Ishikawa (cell line): ENCODE measurements at regions not wholly inside any gene's neighbourhood (a gene's known extent, or its start where the extent isn't known, plus 50 kb on each side); places are given as distances from the start of the nearest gene placed in this dataset.

Source experiments
- CEBPB ChIP-seq: IDR thresholded peaks from 2 replicates; pipeline ENCODE4 v1.6.1; 2012
- CREB1 ChIP-seq: IDR thresholded peaks from 2 replicates; pipeline ENCODE4 v1.6.1; 2012; ENCODE audit warnings: low read depth
- EGR1 ChIP-seq: IDR thresholded peaks from 2 replicates; pipeline ENCODE4 v1.6.1; 2012
- EP300 ChIP-seq: IDR thresholded peaks from 2 replicates; pipeline ENCODE4 v1.6.1; 2012; ENCODE audit warnings: borderline replicate concordance
- FOXM1 ChIP-seq: IDR thresholded peaks from 2 replicates; pipeline ENCODE4 v1.6.1; 2012; ENCODE audit warnings: low read depth, borderline replicate concordance
- NFIC ChIP-seq: IDR thresholded peaks from 2 replicates; pipeline ENCODE4 v1.6.1; 2012
- RAD21 ChIP-seq: IDR thresholded peaks from 2 replicates; pipeline ENCODE4 v1.6.1; 2012; ENCODE audit warnings: low read depth
- REST ChIP-seq: IDR thresholded peaks from 2 replicates; pipeline ENCODE4 v1.6.1; 2012; ENCODE audit warnings: low read depth, mild to moderate bottlenecking
- TAF1 ChIP-seq: IDR thresholded peaks from 2 replicates; pipeline ENCODE4 v1.6.1; 2012; ENCODE audit warnings: low read depth, mild to moderate bottlenecking
- TCF12 ChIP-seq: IDR thresholded peaks from 2 replicates; pipeline ENCODE4 v1.6.1; 2012; ENCODE audit warnings: low read depth
- TEAD4 ChIP-seq: IDR thresholded peaks from 2 replicates; pipeline ENCODE4 v1.6.1; 2012
- USF1 ChIP-seq: IDR thresholded peaks from 2 replicates; pipeline ENCODE4 v1.6.1; 2012
- YY1 ChIP-seq: IDR thresholded peaks from 2 replicates; pipeline ENCODE4 v1.6.1; 2012; ENCODE audit warnings: low read depth
- ZBTB7A ChIP-seq: IDR thresholded peaks from 2 replicates; pipeline ENCODE4 v1.6.1; 2012; ENCODE audit warnings: low read depth
- TF ChIP-seq, protein P1 (sequence below): IDR thresholded peaks from 2 replicates; pipeline ENCODE4 v1.6.1; 2012

GRCh38 chr1:182183606-182184005 lies 122.1 kb upstream of the ZNF648 start:
- TF ChIP-seq TAF1 (no peak), CREB1 (no peak), YY1 (no peak), TEAD4 (no peak), EGR1 (no peak), CEBPB (no peak), FOXM1 (no peak), EP300 (no peak)
- TF ChIP-seq, protein P1, sequence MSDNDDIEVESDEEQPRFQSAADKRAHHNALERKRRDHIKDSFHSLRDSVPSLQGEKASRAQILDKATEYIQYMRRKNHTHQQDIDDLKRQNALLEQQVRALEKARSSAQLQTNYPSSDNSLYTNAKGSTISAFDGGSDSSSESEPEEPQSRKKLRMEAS = no peak

DNA sequence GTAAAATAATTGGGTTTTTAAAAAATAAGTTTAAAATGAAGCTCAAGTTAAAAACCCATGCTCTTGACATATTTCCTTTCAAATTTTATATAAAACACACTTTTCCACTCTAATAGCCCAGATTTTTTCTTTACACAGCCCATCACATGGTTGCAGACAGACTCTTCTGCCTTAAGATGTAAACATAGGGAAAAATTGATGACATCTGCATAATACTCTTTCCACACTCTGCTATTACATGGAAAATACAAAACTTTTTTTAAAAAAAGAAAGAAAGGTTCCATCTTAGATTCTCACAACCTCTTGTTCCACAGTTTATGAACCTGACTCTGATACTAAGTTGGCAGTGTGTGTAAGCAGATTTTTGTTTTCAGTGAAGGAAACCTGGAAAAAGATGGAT lies 120.8 kb upstream of the ZNF648 start:
- TF ChIP-seq NFIC (no peak), YY1 (no peak), REST (no peak), ZBTB7A (no peak), CREB1 (no peak), CEBPB (no peak), EGR1 (no peak), TCF12 (no peak)

GRCh38 chr1:182181167-182181572 lies 119.7 kb upstream of the ZNF648 start:
- TF ChIP-seq TCF12 = peak; percentile 62
- TF ChIP-seq REST = no peak
- TF ChIP-seq TEAD4 = peak; percentile 63
- TF ChIP-seq, protein P1 = peak; percentile 46; the same call in 1 of the 2 replicates
- TF ChIP-seq EP300 = peak; percentile 74
- peak; percentile 19; the same call in 1 of the 2 replicates for TF ChIP-seq FOXM1
- TF ChIP-seq NFIC = peak; percentile 73
- no peak for TF ChIP-seq USF1
- TF ChIP-seq CEBPB = peak; percentile 94
- peak; percentile 20; the same call in 1 of the 2 replicates for TF ChIP-seq RAD21

DNA sequence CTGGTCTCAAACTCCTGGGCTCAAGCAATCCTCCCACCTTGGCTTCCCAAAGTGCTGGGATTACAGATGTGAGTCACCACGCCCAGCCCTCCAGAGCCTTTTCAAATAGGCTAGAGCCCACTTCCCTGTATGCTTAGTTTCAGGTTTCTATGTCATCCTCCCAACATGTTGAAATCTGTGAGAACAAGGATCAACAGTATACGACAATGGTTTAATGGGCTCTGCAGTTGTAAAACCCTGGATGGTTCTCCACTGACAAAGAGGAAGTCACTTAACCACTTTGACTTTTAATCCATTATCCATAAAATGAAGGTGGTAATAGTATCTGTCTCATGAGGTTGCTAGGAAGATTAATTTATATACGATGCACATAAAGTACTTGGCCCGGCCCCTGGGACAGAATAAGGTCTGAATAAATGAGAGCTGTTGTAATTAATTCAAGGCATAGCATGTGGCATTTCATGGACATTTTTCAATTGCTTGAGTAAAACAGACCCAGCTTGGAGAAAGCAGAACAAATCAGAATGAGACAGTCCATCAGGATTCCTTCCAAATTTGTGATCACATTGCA lies 113.9 kb upstream of the ZNF648 start:
- TF ChIP-seq CREB1 (no peak), ZBTB7A (no peak), FOXM1 (no peak), EP300 (no peak), CEBPB (no peak), NFIC (no peak), RAD21 (no peak), USF1 (no peak), TEAD4 (no peak), TAF1 (no peak), REST (no peak), TCF12 (no peak), YY1 (no peak), EGR1 (no peak)
- TF ChIP-seq, protein P1 = no peak

DNA sequence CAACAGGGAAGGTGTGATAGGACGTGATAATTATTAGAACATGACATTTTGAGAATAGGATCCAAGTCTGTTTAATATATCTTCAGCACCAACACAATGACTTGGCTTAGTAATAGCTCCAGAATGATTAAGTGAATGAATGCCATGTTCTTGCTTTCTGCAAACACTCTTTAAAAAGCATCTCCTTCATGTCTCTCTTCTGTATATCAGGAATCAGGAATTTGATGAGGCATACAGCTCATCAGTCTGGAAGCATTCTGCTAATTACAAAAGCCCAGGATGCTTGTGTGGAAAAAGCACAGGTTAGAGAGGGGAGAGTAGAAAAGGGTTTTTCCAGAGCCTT lies 113.0 kb upstream of the ZNF648 start:
- TF ChIP-seq NFIC = no peak
- TF ChIP-seq REST = no peak
- no peak for TF ChIP-seq ZBTB7A
- TF ChIP-seq CEBPB = no peak
- TF ChIP-seq YY1 = no peak
- no peak for TF ChIP-seq USF1
- no peak for TF ChIP-seq TEAD4
- TF ChIP-seq TAF1 = no peak
- no peak for TF ChIP-seq TCF12
- TF ChIP-seq EP300 = no peak
- no peak for TF ChIP-seq RAD21
- no peak for TF ChIP-seq FOXM1
- TF ChIP-seq CREB1 = no peak
